H1 (cell line): ENCODE measurements at regions not wholly inside any gene's neighbourhood (a gene's known extent, or its start where the extent isn't known, plus 50 kb on each side); places are given as distances from the start of the nearest gene placed in this dataset.

Source experiments
- CEBPB ChIP-seq: IDR thresholded peaks from 2 replicates; pipeline ENCODE4 v1.6.1; 2012; ENCODE audit warnings: low read depth, low read length
- EGR1 ChIP-seq: IDR thresholded peaks from 2 replicates; pipeline ENCODE4 v1.6.1; 2011; ENCODE audit warnings: low read depth, low read length, borderline replicate concordance
- NRF1 ChIP-seq: IDR thresholded peaks from 2 replicates; pipeline ENCODE4 v1.6.1; 2011; ENCODE audit warnings: mild to moderate bottlenecking, low read depth, low read length, improper control_type of control experiment
- RXRA ChIP-seq: IDR thresholded peaks from 2 replicates; pipeline ENCODE4 v1.6.1; 2011; ENCODE audit warnings: low read depth, mild to moderate bottlenecking, low read length, moderate library complexity; ENCODE audit not compliant: insufficient read depth
- SIRT6 ChIP-seq: IDR thresholded peaks from one replicate; pipeline ENCODE4 v1.7.1; 2012; ENCODE audit warnings: low read length, inconsistent platforms
- SP2 ChIP-seq: IDR thresholded peaks from 2 replicates; pipeline ENCODE4 v1.6.1; 2012; ENCODE audit warnings: mild to moderate bottlenecking, low read length, inconsistent platforms
- TBP ChIP-seq: IDR thresholded peaks from 2 replicates; pipeline ENCODE4 v1.6.1; 2011; ENCODE audit warnings: low read depth, low read length, improper control_type of control experiment

DNA sequence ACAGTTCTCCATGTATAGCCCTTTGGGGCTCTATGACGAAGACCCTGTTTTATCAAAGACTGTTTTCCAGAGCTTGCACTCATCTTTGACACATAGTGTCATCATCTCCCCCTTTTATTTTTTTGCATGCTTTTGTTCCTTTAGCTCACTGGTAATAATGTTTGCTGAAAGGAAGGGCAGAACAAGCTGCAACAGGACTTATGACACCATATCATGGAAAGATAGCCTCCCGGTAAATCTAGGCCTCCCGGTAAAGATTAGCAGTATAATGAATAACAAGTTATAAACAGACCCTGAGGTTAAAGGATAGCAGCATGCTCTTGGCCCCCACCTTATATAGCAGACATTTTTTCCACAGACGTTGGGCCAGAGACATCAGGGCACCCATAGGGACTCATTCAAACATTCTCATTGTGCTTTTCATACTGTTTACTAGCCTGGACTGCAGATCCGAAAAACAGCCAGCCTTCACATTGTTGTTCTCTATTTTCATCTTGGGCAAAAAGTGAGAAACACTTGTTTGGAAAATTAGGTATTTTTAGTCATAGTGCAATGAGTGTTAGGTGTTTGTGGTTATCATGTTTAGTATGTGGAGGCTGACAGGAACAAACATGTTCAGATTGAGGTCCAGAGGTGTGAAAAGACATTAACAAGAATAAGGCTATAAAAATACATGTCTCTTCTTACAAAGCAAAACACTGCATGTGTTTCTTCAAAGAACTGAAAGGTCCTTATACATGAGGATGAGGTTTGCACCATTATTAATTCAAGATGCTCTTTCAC is 136.9 kb upstream of the SPRY2 start (continued):
- TF ChIP-seq EGR1 (no peak), NRF1 (no peak), SP2 (no peak), CEBPB (no peak), SIRT6 (no peak), TBP (no peak), RXRA (no peak)
